ENCODE measurements at regions not wholly inside any gene's neighbourhood (a gene's known extent, or its start where the extent isn't known, plus 50 kb on each side); places are given as distances from the start of the nearest gene placed in this dataset.

DNA sequence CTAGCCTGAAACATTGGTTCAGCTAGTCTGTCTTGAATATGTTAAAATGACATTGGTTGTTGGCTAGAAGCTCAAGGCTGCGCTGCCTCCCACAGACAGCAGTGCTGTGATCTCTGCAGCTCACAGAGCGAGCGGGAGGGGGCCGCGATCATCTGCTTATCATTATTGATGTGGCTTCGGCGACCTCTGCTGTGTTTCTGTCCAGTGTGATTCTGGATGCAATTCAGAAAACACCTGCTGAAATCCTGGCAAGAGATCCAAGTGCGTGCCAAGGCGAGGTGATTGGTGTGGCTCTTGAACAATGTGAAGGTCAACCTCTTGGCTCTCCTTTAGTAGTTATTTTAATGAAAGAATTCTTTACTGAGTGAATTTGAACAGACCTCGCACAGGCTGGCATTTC lies 142.3 kb upstream of the SASH1 start:
- TF ChIP-seq, protein P1, sequence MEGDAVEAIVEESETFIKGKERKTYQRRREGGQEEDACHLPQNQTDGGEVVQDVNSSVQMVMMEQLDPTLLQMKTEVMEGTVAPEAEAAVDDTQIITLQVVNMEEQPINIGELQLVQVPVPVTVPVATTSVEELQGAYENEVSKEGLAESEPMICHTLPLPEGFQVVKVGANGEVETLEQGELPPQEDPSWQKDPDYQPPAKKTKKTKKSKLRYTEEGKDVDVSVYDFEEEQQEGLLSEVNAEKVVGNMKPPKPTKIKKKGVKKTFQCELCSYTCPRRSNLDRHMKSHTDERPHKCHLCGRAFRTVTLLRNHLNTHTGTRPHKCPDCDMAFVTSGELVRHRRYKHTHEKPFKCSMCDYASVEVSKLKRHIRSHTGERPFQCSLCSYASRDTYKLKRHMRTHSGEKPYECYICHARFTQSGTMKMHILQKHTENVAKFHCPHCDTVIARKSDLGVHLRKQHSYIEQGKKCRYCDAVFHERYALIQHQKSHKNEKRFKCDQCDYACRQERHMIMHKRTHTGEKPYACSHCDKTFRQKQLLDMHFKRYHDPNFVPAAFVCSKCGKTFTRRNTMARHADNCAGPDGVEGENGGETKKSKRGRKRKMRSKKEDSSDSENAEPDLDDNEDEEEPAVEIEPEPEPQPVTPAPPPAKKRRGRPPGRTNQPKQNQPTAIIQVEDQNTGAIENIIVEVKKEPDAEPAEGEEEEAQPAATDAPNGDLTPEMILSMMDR (IDR thresholded peaks at IDR 0.05) = no peak
- no peak for TF ChIP-seq ZFX (IDR thresholded peaks at IDR 0.05; ENCODE audit: borderline replicate concordance)
